ENCODE measurements at regions not wholly inside any gene's neighbourhood (a gene's known extent, or its start where the extent isn't known, plus 50 kb on each side); places are given as distances from the start of the nearest gene placed in this dataset.

GRCh38 chrX:22664826-22665225 is 334.9 kb upstream of the DDX53 start:
- Histone ChIP-seq H2BK20ac (ENCODE audit: low read depth, low read length, poor library complexity, severe bottlenecking) (no peak overlapping the region), H4K91ac (ENCODE audit: insufficient read length, low read depth, low read length) (no peak overlapping the region), H2AK5ac (ENCODE audit: insufficient read length, low read length) (no peak overlapping the region), H3K9me3 (ENCODE audit: control insufficient read depth, low read depth, low read length) (no peaks in the 10 kb centered on the region), H3K56ac (ENCODE audit: insufficient read length, low read depth, low read length) (no peak overlapping the region), H3K4me1 (ENCODE audit: insufficient read depth, low read length) (no peaks in the 10 kb centered on the region), H4K8ac (replicated peaks; ENCODE audit: insufficient read length, low read depth, low read length) (no peak overlapping the region), H3K27ac (ENCODE audit: insufficient read length, low read depth, low read length) (no peak overlapping the region), H4K5ac (ENCODE audit: insufficient read length, low read depth, low read length) (no peak overlapping the region), H2BK15ac (ENCODE audit: low read depth, low read length) (no peak overlapping the region), H4K20me1 (ENCODE audit: control insufficient read depth, insufficient read depth, insufficient read length) (no peaks in the 10 kb centered on the region), H3K4ac (ENCODE audit: low read depth, low read length) (no peak overlapping the region), H3K79me1 (ENCODE audit: insufficient read depth, low read depth, low read length, poor library complexity, severe bottlenecking) (no peaks in the 10 kb centered on the region), H2BK12ac (ENCODE audit: insufficient read length, low read depth, low read length) (no peak overlapping the region), H3K4me2 (ENCODE audit: insufficient read depth, insufficient read length, low read length) (no peak overlapping the region), H2BK120ac (ENCODE audit: low read depth, low read length, poor library complexity, severe bottlenecking) (no peak overlapping the region), H3K14ac (ENCODE audit: insufficient read depth, low read length) (no peak overlapping the region), H3K18ac (ENCODE audit: insufficient read length, low read depth, low read length) (no peak overlapping the region), H3K9ac (ENCODE audit: extremely low read depth, insufficient read length, low read length) (no peak overlapping the region), H3K23ac (ENCODE audit: insufficient read length, low read depth, low read length) (no peak overlapping the region), H3K79me2 (ENCODE audit: insufficient read depth, low read length) (no peaks in the 10 kb centered on the region), H3T11ph (ENCODE audit: low read length) (no peak overlapping the region), H3K27me3 (ENCODE audit: insufficient read depth, low read length) (no peaks in the 10 kb centered on the region), H2BK5ac (ENCODE audit: insufficient read length, low read length) (no peak overlapping the region), H3K23me2 (ENCODE audit: insufficient read length, low read depth, low read length, poor library complexity, severe bottlenecking) (no peaks in the 10 kb centered on the region), H2AFZ (ENCODE audit: low read length) (no peak overlapping the region)
- Mint-ChIP-seq H3K27ac (no peak overlapping the region; a peak in 1 of 7 replicates), H3K9me3 (peaks cover 18 to 39% of the 10 kb centered on the region in 2 experiments; a peak in 4 of 5 replicates), H3K4me1 (peaks cover 10 to 14% of the 10 kb centered on the region in 2 experiments), H3K4me3 (no peak overlapping the region), H3K36me3 (ENCODE audit: insufficient read depth in 1 of 3, low read depth in 3 of 3) (peaks cover 0 to 4% (median 0%) of the 10 kb centered on the region in 3 experiments; a peak in 2 of 7 replicates), H3K27me3 (ENCODE audit: low read depth) (no peaks in the 10 kb centered on the region)
- no peak for DNase-seq
- WGBS (ENCODE audit: extremely low coverage, insufficient read length, low lambda C conversion rate), result no CpG with 5 or more reads among the region's 3 CpGs
- TF ChIP-seq CTCF (conservative IDR thresholded peaks at IDR 0.05), result no peak
